Keratinocyte (primary cell): ENCODE measurements at regions not wholly inside any gene's neighbourhood (a gene's known extent, or its start where the extent isn't known, plus 50 kb on each side); places are given as distances from the start of the nearest gene placed in this dataset.

Experiments
- EZH2 ChIP-seq: IDR thresholded peaks from one replicate; pipeline ENCODE4 v1.6.1; 2012; ENCODE audit warnings: inconsistent platforms, mild to moderate bottlenecking, low read length, moderate library complexity
- TF ChIP-seq, protein P1 (sequence below), 3 experiments: IDR thresholded peaks in 1 of 3; conservative IDR thresholded peaks in 1 of 3; optimal IDR thresholded peaks in 1 of 3; 2 replicates in 2 of 3; 3 replicates in 1 of 3; pipeline versions ENCODE3 to v1.5.1; 2011; ENCODE audit warnings: low read length in 3 of 3, mild to moderate bottlenecking in 3 of 3, moderate library complexity in 2 of 3, control low read depth in 1 of 3, inconsistent platforms in 1 of 3; ENCODE audit not compliant: insufficient read depth in 2 of 3; ENCODE audit errors: extremely low read depth in 1 of 3

- TF ChIP-seq EZH2: no peak
- TF ChIP-seq, protein P1, sequence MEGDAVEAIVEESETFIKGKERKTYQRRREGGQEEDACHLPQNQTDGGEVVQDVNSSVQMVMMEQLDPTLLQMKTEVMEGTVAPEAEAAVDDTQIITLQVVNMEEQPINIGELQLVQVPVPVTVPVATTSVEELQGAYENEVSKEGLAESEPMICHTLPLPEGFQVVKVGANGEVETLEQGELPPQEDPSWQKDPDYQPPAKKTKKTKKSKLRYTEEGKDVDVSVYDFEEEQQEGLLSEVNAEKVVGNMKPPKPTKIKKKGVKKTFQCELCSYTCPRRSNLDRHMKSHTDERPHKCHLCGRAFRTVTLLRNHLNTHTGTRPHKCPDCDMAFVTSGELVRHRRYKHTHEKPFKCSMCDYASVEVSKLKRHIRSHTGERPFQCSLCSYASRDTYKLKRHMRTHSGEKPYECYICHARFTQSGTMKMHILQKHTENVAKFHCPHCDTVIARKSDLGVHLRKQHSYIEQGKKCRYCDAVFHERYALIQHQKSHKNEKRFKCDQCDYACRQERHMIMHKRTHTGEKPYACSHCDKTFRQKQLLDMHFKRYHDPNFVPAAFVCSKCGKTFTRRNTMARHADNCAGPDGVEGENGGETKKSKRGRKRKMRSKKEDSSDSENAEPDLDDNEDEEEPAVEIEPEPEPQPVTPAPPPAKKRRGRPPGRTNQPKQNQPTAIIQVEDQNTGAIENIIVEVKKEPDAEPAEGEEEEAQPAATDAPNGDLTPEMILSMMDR (optimal IDR thresholded peaks at IDR 0.05 in 1 of 3, IDR thresholded peaks at IDR 0.05 in 1 of 3, conservative IDR thresholded peaks at IDR 0.05 in 1 of 3; ENCODE audit: extremely low read depth in 1 of 3, insufficient read depth in 2 of 3, low read length in 3 of 3): no peak
Measured at GRCh38 chr5:2355859-2356258, 395.6 kb downstream of the IRX2 start.
